GM18499 (cell line): ENCODE measurements at regions not wholly inside any gene's neighbourhood (a gene's known extent, or its start where the extent isn't known, plus 50 kb on each side); places are given as distances from the start of the nearest gene placed in this dataset.

Experiments used
- ATAC-seq: cut with Tn5 transposase; IDR thresholded peaks from one replicate; pipeline ENCODE4 v1.9.1; 2021; ENCODE audit warnings: moderate number of reproducible peaks; ENCODE audit not compliant: insufficient read depth, unreplicated experiment

GRCh38 chr2:15715596-15715995 is 123.9 kb downstream of the DDX1 start:
- ATAC-seq, result no peak

DNA sequence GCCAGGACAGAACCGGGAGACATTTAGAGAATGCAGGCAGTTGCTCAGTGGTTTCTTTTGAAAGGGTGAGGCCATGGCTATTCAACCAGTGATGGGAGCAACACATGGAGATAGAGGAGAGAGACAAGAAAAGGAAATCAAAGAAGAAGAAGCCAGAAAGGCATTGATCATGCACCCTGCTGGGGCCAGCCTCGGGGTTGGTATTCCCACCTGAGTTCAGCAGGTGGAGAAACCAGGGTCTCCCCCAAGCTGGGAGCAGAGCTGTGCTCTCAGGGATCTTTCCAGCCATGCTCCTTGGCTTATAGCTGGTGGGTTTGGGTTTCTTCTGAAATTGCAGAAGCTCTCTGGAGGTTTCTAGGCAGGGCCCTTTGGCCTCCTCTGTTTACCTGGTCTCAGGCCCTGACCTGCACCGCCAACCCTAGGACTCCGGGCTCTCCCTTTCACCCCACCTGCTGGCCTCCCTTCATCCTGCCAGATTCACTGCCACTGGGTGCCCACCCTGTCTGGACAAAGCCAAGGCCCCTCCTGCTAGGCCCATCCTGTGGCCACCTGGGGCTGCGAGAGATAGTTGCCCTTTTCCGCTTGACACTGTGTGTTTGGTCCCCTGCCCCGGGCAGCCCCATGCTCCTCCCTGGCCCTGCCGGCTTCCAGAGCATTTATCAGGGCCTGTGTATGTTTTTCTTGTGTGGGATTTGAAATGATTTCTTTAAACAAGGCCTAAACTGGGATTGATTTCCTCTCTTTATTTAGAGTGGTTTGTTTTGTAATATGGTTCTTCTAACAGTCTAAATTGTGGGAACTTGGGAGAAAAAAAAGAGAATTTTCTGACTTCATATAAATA is 126.7 kb downstream of the DDX1 start:
- no peak for ATAC-seq

DNA sequence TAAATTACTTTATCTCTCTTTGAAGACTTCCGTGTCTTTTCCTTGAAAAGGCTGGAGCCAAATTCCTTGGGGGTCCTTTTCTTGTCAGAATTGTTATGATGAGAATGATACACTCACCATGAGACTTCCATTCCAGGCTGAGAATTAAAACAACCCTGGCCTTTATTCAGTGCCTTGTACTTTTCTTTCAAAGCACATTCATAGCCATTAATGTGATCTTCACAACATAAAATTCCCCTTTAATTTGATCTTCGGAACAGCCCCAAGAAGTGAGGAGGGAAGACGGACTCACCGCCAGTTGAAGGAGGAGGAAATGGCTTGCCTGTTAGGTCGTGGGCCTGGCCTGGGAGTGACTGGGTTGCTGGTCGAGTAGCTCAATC is 127.3 kb downstream of the DDX1 start:
- no peak for ATAC-seq

DNA sequence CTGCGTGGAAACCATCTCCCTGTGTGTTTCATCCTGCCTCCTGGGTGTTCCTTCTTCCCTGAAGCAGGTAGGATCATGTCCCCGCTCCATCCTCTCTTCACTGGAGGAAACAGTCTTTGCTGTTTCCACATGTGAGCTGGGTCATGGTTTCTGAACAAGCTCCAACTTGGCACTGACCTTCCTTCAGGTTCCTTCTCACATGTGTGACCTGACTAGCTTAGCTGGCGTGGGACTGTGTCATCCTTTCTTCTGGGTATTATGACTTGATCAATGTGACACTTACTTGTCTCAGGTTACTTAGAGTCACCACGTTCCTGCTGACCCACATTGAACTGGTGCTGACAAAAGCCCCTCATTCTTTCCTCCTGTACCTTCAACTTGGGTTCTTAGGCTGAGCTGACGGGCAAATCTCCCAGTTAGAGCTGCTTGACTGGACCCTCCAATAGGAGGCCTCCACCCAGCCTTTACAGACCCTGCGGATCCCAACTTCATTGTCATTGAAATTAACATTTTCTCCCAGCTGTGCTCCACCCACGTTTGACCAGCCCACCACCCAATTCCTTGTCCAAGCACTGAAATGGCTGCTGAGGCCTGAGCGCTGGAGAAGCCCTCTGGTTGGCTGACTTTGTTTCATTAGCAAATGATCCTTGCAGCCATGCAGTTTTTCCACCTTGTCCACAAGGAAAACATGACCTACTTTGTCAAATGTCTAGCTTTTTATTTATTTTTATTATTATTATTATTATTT is 128.1 kb downstream of the DDX1 start:
- ATAC-seq, result no peak

- ATAC-seq, result no peak
These were observed 129.1 kb downstream of the DDX1 start for GRCh38 chr2:15720561-15721307.

DNA sequence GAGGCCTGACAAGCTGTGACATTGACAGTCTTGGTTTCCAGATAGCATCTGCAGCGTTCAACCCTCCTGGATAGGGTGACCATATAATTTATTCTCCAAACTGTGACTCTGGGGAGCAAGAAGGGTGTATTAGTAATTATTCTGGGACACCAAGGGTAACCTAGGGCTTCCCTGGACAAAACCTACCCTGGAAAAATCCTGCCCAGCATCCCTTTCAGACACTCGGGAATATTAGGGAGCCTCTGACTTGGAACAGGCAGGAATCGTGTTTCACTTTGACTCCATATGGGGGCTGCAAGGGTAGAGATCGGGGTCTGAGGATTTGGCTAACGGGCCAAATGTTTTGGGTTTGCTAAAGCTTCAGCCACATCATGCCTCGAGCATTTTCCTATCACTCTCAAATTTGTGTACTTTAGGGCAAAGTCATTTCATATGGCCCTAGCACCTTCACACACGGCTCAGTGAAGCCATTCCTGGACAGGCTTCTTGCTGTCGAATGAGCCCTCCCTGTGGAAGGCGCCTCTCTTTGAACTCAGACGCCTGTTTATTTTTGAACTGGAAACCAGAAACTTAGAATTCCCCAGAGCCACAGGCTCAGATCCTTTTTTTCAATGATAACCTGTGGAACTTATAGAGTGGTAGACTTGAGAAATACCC is 129.9 kb downstream of the DDX1 start:
- ATAC-seq, result no peak

DNA sequence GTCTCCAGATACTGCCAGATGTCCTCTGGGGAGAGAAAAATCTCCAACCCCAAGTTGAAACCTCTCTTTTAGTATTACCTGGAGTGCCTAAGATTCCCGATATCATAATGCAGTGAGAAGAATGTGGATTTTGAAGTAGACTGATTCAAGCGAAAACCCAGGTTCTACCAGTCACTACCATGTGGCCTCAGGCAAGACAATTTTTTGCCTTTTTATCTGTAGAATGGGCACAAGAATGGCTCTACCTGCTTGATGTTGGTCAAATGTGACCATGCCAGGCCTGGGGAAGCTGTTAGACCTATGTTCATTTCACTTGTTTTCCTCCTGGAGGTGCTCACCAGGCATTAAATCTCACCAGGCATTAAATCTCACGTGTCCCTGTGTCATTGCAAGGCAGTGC is 131.3 kb downstream of the DDX1 start:
- no peak for ATAC-seq

DNA sequence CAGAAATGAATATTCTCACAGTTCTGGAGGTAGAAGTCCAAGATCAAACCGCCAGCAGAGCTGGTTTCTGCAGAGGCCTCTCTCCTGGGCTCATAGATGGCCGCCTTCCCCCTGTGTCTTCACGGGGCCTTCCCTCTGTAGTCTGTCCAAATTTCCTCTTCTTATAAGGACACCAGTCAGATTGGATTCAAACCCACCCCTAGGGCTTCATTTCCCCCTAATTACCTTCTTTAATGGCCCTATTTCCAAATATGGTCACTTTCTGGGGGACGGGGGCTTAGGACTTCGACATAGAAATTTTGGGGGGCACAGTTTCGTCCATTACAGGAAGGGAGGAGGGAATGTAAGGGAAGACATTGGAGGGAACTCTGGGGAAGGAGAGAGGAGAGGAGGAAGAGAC is 132.6 kb downstream of the DDX1 start:
- no peak for ATAC-seq

- ATAC-seq, result no peak
These were observed 133.6 kb downstream of the DDX1 start for GRCh38 chr2:15725101-15725781.

- no peak for ATAC-seq
These were observed 134.1 kb downstream of the DDX1 start for GRCh38 chr2:15725782-15726112.

GRCh38 chr2:15726321-15727057 is 134.8 kb downstream of the DDX1 start:
- no peak for ATAC-seq

DNA sequence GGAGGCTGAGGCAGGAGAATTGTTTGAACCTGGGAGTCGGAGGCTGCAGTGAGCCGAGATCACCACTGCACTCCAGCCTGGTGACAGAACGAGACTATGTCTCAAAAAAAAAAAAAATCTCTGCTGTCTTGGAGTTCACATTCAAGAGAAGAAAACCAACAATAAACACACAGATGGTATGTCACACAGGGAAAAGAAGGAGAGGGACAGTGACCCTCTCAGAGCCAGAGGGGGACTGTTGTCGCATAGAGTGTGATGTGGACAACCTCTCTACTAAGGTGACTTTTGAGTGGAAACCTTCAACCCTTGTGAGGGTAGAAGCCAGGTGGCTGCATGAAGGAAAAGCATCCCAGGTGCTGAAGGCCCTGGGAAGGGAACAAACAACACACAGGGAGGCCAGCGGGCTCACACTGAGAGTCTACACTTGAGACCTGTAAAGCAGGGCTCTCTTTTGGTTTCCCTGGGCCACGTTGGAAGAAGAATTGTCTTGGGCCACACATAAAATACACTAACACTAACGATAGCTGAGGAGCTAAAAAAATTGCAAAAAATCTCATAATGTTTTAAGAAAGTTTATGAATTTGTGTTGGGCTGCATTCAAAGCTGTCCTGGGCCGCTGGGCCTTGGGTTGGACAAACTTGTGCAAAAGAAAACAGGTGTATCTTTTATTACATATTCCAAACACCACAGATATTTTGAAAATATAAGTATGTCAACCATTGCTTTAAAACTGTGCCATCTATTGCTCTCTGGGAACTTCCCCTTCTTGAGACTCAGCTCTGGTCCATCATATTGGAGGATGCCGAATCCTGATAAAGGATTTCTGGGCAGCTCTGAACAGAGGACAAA is 136.0 kb downstream of the DDX1 start:
- ATAC-seq, result no peak

GRCh38 chr2:15728245-15728938 is 136.7 kb downstream of the DDX1 start:
- no peak for ATAC-seq

- no peak for ATAC-seq
These were observed 137.3 kb downstream of the DDX1 start for GRCh38 chr2:15729001-15729400.

DNA sequence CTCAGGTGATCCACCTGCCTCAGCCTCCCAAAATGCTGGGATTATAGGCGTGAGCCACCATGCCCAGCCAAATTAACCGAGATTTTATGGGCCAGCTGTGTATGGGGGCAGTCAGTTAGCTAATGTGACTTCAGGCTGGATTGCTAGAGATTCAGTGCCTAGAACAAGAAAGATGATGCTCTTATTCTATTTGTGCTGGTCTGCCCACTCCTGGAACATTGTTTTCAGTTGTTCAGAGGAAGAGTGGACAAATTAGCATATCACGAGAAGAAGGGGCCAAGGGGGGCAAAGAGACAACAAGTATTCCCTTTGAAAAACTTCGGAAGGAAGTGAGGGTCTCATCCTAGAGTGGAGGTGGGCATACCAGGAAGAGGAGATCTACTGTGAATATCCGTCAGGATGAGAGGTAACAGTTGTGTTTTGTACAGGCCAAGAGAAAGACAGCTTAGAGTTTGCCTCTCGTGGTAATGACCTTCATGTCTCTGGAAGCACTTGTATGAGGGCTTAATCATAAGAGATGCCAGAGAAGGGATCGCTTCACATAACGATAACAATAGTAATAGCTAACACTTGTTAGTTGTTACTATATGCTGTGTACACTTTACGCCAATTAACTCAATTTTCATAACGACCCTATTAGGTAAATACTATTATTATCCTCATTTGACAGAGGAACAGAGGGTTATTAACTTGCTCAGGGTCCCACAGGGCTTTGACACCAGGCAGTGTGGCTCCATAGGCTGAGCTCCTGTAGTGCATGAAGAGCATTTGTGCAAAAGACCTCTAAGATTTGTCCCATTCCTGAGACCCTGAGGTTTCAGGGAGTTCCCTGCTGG is 138.3 kb downstream of the DDX1 start:
- ATAC-seq, result no peak

- ATAC-seq, result no peak
These were observed 139.0 kb downstream of the DDX1 start for GRCh38 chr2:15730545-15731212.
